GM12874 (cell line): ENCODE measurements at regions not wholly inside any gene's neighbourhood (a gene's known extent, or its start where the extent isn't known, plus 50 kb on each side); places are given as distances from the start of the nearest gene placed in this dataset.

Experiments used
- TF ChIP-seq, protein P1 (sequence below): IDR thresholded peaks from 2 replicates; pipeline ENCODE4 v1.5.1; 2011; ENCODE audit warnings: low read depth, mild to moderate bottlenecking, control low read depth, low read length, moderate library complexity; ENCODE audit not compliant: insufficient read depth

GRCh38 chr2:237210763-237211162, 125.1 kb downstream of the COPS8 start:
- TF ChIP-seq, protein P1, sequence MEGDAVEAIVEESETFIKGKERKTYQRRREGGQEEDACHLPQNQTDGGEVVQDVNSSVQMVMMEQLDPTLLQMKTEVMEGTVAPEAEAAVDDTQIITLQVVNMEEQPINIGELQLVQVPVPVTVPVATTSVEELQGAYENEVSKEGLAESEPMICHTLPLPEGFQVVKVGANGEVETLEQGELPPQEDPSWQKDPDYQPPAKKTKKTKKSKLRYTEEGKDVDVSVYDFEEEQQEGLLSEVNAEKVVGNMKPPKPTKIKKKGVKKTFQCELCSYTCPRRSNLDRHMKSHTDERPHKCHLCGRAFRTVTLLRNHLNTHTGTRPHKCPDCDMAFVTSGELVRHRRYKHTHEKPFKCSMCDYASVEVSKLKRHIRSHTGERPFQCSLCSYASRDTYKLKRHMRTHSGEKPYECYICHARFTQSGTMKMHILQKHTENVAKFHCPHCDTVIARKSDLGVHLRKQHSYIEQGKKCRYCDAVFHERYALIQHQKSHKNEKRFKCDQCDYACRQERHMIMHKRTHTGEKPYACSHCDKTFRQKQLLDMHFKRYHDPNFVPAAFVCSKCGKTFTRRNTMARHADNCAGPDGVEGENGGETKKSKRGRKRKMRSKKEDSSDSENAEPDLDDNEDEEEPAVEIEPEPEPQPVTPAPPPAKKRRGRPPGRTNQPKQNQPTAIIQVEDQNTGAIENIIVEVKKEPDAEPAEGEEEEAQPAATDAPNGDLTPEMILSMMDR = no peak

DNA sequence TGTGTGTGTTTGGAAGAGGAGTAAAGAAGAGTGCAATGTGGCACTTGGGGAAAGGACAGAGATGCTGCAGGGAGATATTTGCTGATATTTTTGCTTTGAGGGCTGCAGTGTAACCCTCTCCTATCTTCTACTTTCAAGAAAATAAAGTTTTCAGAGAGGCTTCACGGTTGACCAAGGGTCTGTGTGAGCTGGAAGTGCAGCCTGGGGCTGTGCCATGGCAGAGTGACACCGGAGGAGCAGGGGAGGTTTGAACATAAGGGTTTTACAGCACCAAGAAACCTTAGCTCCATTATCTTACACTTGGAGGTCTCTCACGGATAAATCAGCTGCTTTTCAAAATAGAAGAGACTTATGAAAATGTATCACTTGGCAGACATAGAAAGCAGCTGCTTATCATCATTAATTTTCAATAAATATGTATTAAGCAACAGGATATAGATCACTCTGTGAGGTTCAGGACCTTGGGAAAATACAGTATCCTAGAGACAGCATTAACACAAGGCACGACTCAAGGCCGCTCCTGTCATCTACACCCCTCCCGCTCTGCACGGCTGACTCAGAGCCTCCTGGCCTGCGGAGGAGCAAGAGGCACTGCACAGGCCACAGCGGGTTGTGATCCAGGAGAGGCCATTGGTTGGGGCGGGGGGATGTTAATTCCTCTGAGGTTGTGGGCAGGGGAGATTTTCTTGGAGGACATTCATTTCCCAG, 127.8 kb downstream of the COPS8 start:
- TF ChIP-seq, protein P1 = no peak

GRCh38 chr2:237214030-237214675, 128.5 kb downstream of the COPS8 start:
- TF ChIP-seq, protein P1 = no peak

- TF ChIP-seq, protein P1 = no peak
These were observed 129.3 kb downstream of the COPS8 start for GRCh38 chr2:237214963-237215362.

GRCh38 chr2:237217995-237218616, 132.4 kb downstream of the COPS8 start:
- TF ChIP-seq, protein P1 = no peak

DNA sequence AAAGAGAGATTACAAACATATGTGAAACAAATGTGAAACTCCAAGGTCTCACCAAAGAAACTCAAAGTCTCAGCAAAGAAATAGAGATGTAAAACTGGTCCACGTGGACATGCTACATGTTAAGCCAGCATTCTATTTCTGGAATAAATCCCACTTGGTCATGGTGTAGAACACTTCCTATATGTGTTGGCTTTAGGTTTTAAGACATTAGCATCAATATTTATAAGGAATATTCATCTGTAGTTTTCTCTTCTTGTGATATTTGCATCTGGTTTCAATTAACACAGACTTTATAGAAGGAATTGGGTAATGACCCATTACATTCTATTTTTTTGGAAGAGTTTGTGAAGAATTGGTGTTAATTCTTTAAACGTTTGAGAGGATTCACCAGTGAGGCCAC, 133.1 kb downstream of the COPS8 start:
- TF ChIP-seq, protein P1 = no peak

- TF ChIP-seq, protein P1 = no peak
These were observed 134.1 kb downstream of the COPS8 start for GRCh38 chr2:237219826-237220225.
